Limb (tissue), 2 donors: ENCODE measurements at regions not wholly inside any gene's neighbourhood (a gene's known extent, or its start where the extent isn't known, plus 50 kb on each side); places are given as distances from the start of the nearest gene placed in this dataset.
"Not testable (repeated sequence)": the region's sequence is repeated elsewhere in the genome, so short reads cannot be mapped to it uniquely, and the experiment has no call there.

Source experiments
- DNase-seq, 2 donors: peaks; one replicate each; pipeline ENCODE4 v3.0.0-alpha.2; 2016; ENCODE audit errors: extremely low spot score in 2 of 2

- DNase-seq, result no peak
Observed at GRCh38 chrX:109878236-109878635, 124.7 kb upstream of the TMEM164 start.

- no peak for DNase-seq
Observed at GRCh38 chrX:109879991-109880390, 122.9 kb upstream of the TMEM164 start.

GRCh38 chrX:109880629-109881028 is 122.3 kb upstream of the TMEM164 start:
- DNase-seq, result no peak

GRCh38 chrX:109886122-109886761 is 116.7 kb upstream of the TMEM164 start:
- peak in 1 of 2 donors; percentile 36 for DNase-seq

- DNase-seq, result no peak
Observed at GRCh38 chrX:109889289-109890006, 113.5 kb upstream of the TMEM164 start.

GRCh38 chrX:109890300-109890699 is 112.6 kb upstream of the TMEM164 start:
- DNase-seq, result no peak

GRCh38 chrX:109890910-109891502 is 111.9 kb upstream of the TMEM164 start:
- peak; percentile 10 to 51 for DNase-seq

GRCh38 chrX:109896024-109896423 is 106.9 kb upstream of the TMEM164 start:
- DNase-seq, result not testable (repeated sequence)

GRCh38 chrX:109902665-109903064 is 100.2 kb upstream of the TMEM164 start:
- no peak for DNase-seq

GRCh38 chrX:109911046-109911445 is 91.9 kb upstream of the TMEM164 start:
- DNase-seq, result no peak

- DNase-seq, result not testable (repeated sequence)
Observed at GRCh38 chrX:109912993-109913392, 89.9 kb upstream of the TMEM164 start.

- no peak for DNase-seq
Observed at GRCh38 chrX:109914114-109914849, 88.6 kb upstream of the TMEM164 start.

GRCh38 chrX:109918753-109919152 is 84.2 kb upstream of the TMEM164 start:
- no peak for DNase-seq

GRCh38 chrX:109920325-109920724 is 82.6 kb upstream of the TMEM164 start:
- DNase-seq, result no peak

GRCh38 chrX:109920868-109921267 is 82.0 kb upstream of the TMEM164 start:
- DNase-seq, result no peak

GRCh38 chrX:109922190-109922589 is 80.7 kb upstream of the TMEM164 start:
- no peak for DNase-seq

GRCh38 chrX:109925003-109925402 is 77.9 kb upstream of the TMEM164 start:
- DNase-seq, result not testable (repeated sequence)

GRCh38 chrX:109925656-109926055 is 77.3 kb upstream of the TMEM164 start:
- DNase-seq, result no peak

- no peak for DNase-seq
Observed at GRCh38 chrX:109926118-109926517, 76.8 kb upstream of the TMEM164 start.

- DNase-seq, result no peak
Observed at GRCh38 chrX:109926743-109927662, 75.9 kb upstream of the TMEM164 start.
